Suprapubic skin (tissue), 4 donors: ENCODE measurements at regions not wholly inside any gene's neighbourhood (a gene's known extent, or its start where the extent isn't known, plus 50 kb on each side); places are given as distances from the start of the nearest gene placed in this dataset.

Experiments
- DNase-seq, 2 donors: peaks; one replicate each; pipeline ENCODE4 v3.0.0-alpha.2; 2019; ENCODE audit warnings: low spot score in 2 of 2
- H3K27ac ChIP-seq: fragments of 200-600 bp; sonication (generic); one replicate; pipeline ENCODE4 v1.5.1; 2019
- H3K27me3 ChIP-seq: fragments of 200-600 bp; sonication (generic); one replicate; pipeline ENCODE4 v1.5.1; 2019
- H3K36me3 ChIP-seq: fragments of 200-600 bp; sonication (generic); one replicate; pipeline ENCODE4 v1.5.1; 2019
- H3K4me1 ChIP-seq: fragments of 200-600 bp; sonication (generic); one replicate; pipeline ENCODE4 v1.5.1; 2019
- H3K4me3 ChIP-seq: fragments of 200-600 bp; sonication (generic); one replicate; pipeline ENCODE4 v1.5.1; 2019; ENCODE audit warnings: mild to moderate bottlenecking
- H3K9me3 ChIP-seq: fragments of 200-600 bp; sonication (generic); one replicate; pipeline ENCODE4 v1.5.1; 2019
- CTCF ChIP-seq, 2 donors: fragments of 200-600 bp in 1 of 2; fragments of 450-650 bp in 1 of 2; sonication (generic) in 1 of 2; IDR thresholded peaks; one replicate each; pipeline ENCODE4 v1.5.1; 2016 to 2019; ENCODE audit warnings: antibody characterized with exemption in 2 of 2, mild to moderate bottlenecking in 1 of 2, moderate library complexity in 1 of 2
- EP300 ChIP-seq: sonication (generic); formaldehyde crosslinking; IDR thresholded peaks from one replicate; pipeline ENCODE4 v1.6.1; 2017; ENCODE audit warnings: antibody characterized with exemption
- POLR2A ChIP-seq, 2 donors: fragments of 450-650 bp; IDR thresholded peaks; one replicate each; pipeline ENCODE4 v1.6.1; 2017; ENCODE audit warnings: antibody characterized with exemption in 2 of 2, mild to moderate bottlenecking in 2 of 2, moderate library complexity in 2 of 2
- POLR2AphosphoS5 ChIP-seq, 3 donors: sonication (generic); formaldehyde crosslinking; IDR thresholded peaks; one replicate each; pipeline ENCODE4 v1.6.1; 2017; ENCODE audit warnings: antibody characterized with exemption in 3 of 3
- WGBS: methylation state at CpG from one replicate; pipeline ENCODE4 v1.1.5; 2018; 5-methylcytosine and 5-hydroxymethylcytosine counted together

DNA sequence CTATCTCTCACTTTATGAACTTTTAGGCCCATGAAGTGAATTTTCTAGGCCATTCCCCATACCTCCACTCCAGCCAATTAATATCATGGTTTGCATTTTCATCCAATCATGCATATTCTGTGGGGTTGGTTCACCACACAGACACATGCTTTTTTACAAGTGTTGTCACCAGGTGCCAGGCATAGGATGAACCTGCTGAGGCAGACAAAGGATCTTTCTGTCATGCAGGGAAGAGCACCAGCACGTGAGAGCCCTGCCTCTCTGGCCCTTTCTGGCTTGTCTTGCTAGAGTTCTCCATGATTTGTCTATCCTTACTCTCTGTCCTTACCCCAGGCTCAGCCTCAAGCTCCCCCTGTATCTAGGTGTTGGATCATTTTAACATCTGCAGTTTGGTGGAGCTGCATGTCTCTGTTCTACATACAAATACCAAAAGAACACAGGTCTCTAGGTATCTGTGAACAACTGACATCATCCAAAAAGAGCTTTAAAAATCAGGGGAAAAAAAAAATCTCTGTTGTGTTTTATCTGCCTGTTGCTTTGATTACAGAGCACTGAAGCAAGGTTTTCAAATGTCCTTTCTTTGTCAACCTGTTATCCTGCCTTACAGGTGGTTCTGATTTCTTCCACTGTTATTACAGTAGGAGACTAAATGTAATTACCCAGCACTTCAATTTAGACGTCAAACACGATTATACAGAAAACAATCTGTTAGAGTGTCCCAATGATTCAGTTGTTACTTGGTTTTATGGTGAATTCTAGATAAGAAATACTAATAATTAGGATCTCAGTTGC, 58.4 kb upstream of the GRAMD1B start:
- WGBS: 84% methylated on average over 3 of the region's 3 CpGs
- peaks cover 11% of the 10 kb centered on the region for H3K27me3 ChIP-seq
- DNase-seq: no peak
- H3K36me3 ChIP-seq: no peaks in the 10 kb centered on the region
- no peaks in the 10 kb centered on the region for H3K9me3 ChIP-seq
- H3K27ac ChIP-seq: no peak overlapping the region
- no peaks in the 10 kb centered on the region for H3K4me1 ChIP-seq
- TF ChIP-seq CTCF (IDR thresholded peaks at IDR 0.05): no peak
- no peak for TF ChIP-seq POLR2AphosphoS5 (IDR thresholded peaks at IDR 0.05)
- TF ChIP-seq EP300: no peak
- TF ChIP-seq POLR2A (IDR thresholded peaks at IDR 0.05): no peak
- no peak overlapping the region for H3K4me3 ChIP-seq

GRCh38 chr11:123366924-123367323, 63.1 kb upstream of the GRAMD1B start:
- no peaks in the 10 kb centered on the region for H3K36me3 ChIP-seq
- no peak overlapping the region for H3K4me3 ChIP-seq
- no peak overlapping the region for H3K27ac ChIP-seq
- H3K9me3 ChIP-seq: no peaks in the 10 kb centered on the region
- H3K4me1 ChIP-seq: peaks cover 5% of the 10 kb centered on the region
- no peak for DNase-seq
- 91% methylated on average over 6 of the region's 6 CpGs for WGBS
- peaks cover 17% of the 10 kb centered on the region for H3K27me3 ChIP-seq
- no peak for TF ChIP-seq POLR2AphosphoS5 (IDR thresholded peaks at IDR 0.05)
- no peak for TF ChIP-seq EP300
- no peak for TF ChIP-seq CTCF (IDR thresholded peaks at IDR 0.05)
- no peak for TF ChIP-seq POLR2A (IDR thresholded peaks at IDR 0.05)

- TF ChIP-seq CTCF (IDR thresholded peaks at IDR 0.05): no peak
- no peak for TF ChIP-seq POLR2A (IDR thresholded peaks at IDR 0.05)
- no peak for TF ChIP-seq EP300
- no peak for TF ChIP-seq POLR2AphosphoS5 (IDR thresholded peaks at IDR 0.05)
- H3K36me3 ChIP-seq: no peaks in the 10 kb centered on the region
- WGBS: 52% methylated on average over 2 of the region's 2 CpGs
- no peak overlapping the region for H3K4me3 ChIP-seq
- no peaks in the 10 kb centered on the region for H3K9me3 ChIP-seq
- DNase-seq: no peak
- H3K4me1 ChIP-seq: peaks cover 5% of the 10 kb centered on the region
- peaks cover 22% of the 10 kb centered on the region for H3K27me3 ChIP-seq
- H3K27ac ChIP-seq: no peak overlapping the region
Measured at GRCh38 chr11:123365955-123366354, 64.1 kb upstream of the GRAMD1B start.

DNA sequence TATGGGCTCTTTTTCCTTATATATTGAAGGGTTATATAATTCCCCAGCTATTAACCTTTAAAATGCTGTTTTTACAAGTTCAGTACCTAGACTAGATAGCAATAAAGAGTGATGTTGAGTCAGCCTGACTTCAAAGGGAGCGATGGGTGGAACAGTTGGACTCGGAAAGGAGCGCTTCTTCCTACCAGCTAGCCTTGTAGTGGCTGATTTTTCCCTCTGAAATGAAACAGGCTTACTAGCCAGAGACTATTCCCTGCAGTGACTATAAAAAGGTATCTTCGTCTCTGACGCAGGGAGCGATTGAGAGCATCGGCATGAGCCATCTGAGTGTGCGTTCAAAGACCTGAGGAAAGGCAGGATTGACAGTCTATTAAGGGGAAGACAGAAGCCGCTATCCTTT, 66.0 kb upstream of the GRAMD1B start:
- no peak for DNase-seq
- H3K4me3 ChIP-seq: no peak overlapping the region
- no peak for TF ChIP-seq EP300
- no peak for TF ChIP-seq POLR2A (IDR thresholded peaks at IDR 0.05)
- no peak for TF ChIP-seq CTCF (IDR thresholded peaks at IDR 0.05)
- no peak for TF ChIP-seq POLR2AphosphoS5 (IDR thresholded peaks at IDR 0.05)
- no peaks in the 10 kb centered on the region for H3K36me3 ChIP-seq
- peaks cover 5% of the 10 kb centered on the region for H3K4me1 ChIP-seq
- H3K9me3 ChIP-seq: no peaks in the 10 kb centered on the region
- no peak overlapping the region for H3K27ac ChIP-seq
- WGBS: 81% methylated on average over 9 of the region's 9 CpGs
- peaks cover 32% of the 10 kb centered on the region for H3K27me3 ChIP-seq

- Histone ChIP-seq H3K4me3 (no peak overlapping the region), H3K4me1 (peaks cover 7% of the 10 kb centered on the region), H3K27ac (no peak overlapping the region), H3K9me3 (no peaks in the 10 kb centered on the region), H3K36me3 (no peaks in the 10 kb centered on the region), H3K27me3 (peaks cover 37% of the 10 kb centered on the region)
- WGBS: 52% methylated on average over 4 of the region's 4 CpGs
- no peak for DNase-seq
- no peak for TF ChIP-seq POLR2A (IDR thresholded peaks at IDR 0.05)
Measured at GRCh38 chr11:123363556-123363955, 66.5 kb upstream of the GRAMD1B start.
